ENCODE measurements at regions not wholly inside any gene's neighbourhood (a gene's known extent, or its start where the extent isn't known, plus 50 kb on each side); places are given as distances from the start of the nearest gene placed in this dataset.

DNA sequence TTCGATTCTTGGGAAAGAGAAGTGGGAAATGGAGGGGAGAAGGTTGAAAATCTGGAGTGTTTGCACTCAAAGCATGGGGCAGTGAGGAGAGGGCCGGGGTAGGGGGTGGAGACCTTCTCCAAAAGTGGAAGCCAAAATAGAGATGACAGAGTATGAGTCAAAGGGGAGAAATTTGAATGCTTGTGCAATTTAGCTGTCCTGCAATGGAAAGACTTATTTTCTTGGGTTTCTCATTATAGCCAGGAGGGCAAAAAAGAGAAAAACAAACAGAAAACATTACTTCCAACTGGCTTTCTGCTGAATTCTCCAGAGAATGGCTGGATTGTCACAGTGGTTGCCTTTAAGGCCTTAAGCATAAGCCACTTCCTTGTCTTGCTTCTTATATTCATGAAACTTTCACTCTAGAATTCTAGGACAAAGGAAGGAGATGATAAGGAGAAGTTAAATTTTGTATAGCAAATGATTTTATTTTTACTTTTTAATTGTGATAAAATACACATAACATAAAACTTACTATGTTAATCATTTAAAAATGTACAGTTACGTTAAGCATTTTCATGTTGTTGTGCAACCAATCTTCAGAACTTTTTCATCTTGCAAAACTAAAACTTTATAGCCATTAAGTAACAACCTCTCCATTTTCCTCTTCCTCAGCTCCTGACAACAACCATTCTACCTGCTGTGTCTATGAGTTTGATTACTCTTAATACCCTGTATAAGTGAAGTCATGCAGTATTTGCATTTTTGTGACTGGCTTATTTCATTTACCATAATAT, 100.2 kb downstream of the GPR85 start:
- DNase-seq (ENCODE audit: low read depth in 1 of 2, low spot score in 2 of 2) (no peak), FAIRE-seq (no peak)
- Histone ChIP-seq H3K9me3 (ENCODE audit: insufficient read depth in 2 of 2, low read depth in 1 of 2, low read length in 1 of 2) (no peaks in the 10 kb centered on the region), H3K23ac (ENCODE audit: insufficient read length) (no peak overlapping the region), H3K27ac (ENCODE audit: low read depth, low read length) (no peak overlapping the region), H3K4me2 (ENCODE audit: insufficient read depth in 1 of 2, low read depth in 2 of 2, low read length in 2 of 2) (no peak overlapping the region), H2BK20ac (ENCODE audit: low read length) (no peak overlapping the region), H4K5ac (ENCODE audit: insufficient read length, low read depth, low read length) (no peak overlapping the region), H2BK5ac (ENCODE audit: low read depth, low read length) (no peak overlapping the region), H2BK12ac (ENCODE audit: low read depth, low read length) (no peak overlapping the region), H3K4me1 (replicated peaks in 1 of 4; ENCODE audit: control insufficient read depth in 3 of 4, insufficient read depth in 4 of 4, low read length in 3 of 4) (no peaks in the 10 kb centered on the region), H3K36me3 (ENCODE audit: control insufficient read depth in 2 of 4, insufficient read depth in 4 of 4, low read length in 3 of 4) (no peaks in the 10 kb centered on the region), H3K56ac (replicated peaks; ENCODE audit: insufficient read length, low read depth, low read length) (no peak overlapping the region), H4K8ac (ENCODE audit: extremely low read depth, insufficient read depth, low read length) (no peak overlapping the region), H3K79me1 (ENCODE audit: low read depth, low read length) (no peaks in the 10 kb centered on the region), H2AFZ (ENCODE audit: low read length) (no peak overlapping the region), H3K79me2 (ENCODE audit: control insufficient read depth in 1 of 2, insufficient read depth in 2 of 2, low read length in 2 of 2) (no peaks in the 10 kb centered on the region), H4K91ac (replicated peaks; ENCODE audit: insufficient read length, low read length) (no peak overlapping the region), H2AK5ac (ENCODE audit: low read depth, low read length) (no peak overlapping the region), H4K20me1 (replicated peaks in 1 of 2; ENCODE audit: control insufficient read depth in 1 of 2, insufficient read depth in 2 of 2, low read length in 2 of 2) (no peaks in the 10 kb centered on the region), H3K27me3 (replicated peaks in 1 of 4; ENCODE audit: control insufficient read depth in 3 of 4, extremely low read depth in 1 of 4, insufficient read depth in 3 of 4, low read length in 3 of 4) (no peaks in the 10 kb centered on the region), H3K4me3 (ENCODE audit: extremely low read depth in 1 of 4, insufficient read depth in 2 of 4, low read depth in 3 of 4, low read length in 4 of 4) (no peak overlapping the region), H3K14ac (ENCODE audit: insufficient read length) (no peak overlapping the region), H2BK15ac (ENCODE audit: low read length) (no peak overlapping the region), H2BK120ac (replicated peaks; ENCODE audit: low read depth, low read length) (no peak overlapping the region), H3K23me2 (ENCODE audit: low read depth, low read length) (no peaks in the 10 kb centered on the region), H3K4ac (replicated peaks; ENCODE audit: insufficient read length, low read depth, low read length) (no peak overlapping the region), H3K9ac (replicated peaks in 1 of 4; ENCODE audit: extremely low read depth in 1 of 4, low read depth in 3 of 4, low read length in 3 of 4) (no peak overlapping the region), H3K18ac (ENCODE audit: extremely low read depth, low read length) (no peak overlapping the region)
- ChIA-PET CTCF (ENCODE audit: partially characterized antibody) (no interaction called here), POLR2A (ENCODE audit: partially characterized antibody) (no interaction called here)
- TF ChIP-seq SIRT6 (IDR thresholded peaks at IDR 0.05; ENCODE audit: low read length) (no peak), SUZ12 (IDR thresholded peaks at IDR 0.05; ENCODE audit: low read length) (no peak), NRF1 (IDR thresholded peaks at IDR 0.05; ENCODE audit: low read depth, low read length) (no peak), NANOG (IDR thresholded peaks at IDR 0.05; ENCODE audit: insufficient read depth, low read depth, low read length, poor library complexity, severe bottlenecking) (no peak), SAP30 (IDR thresholded peaks at IDR 0.05; ENCODE audit: insufficient read depth, insufficient replicate concordance, low read length) (no peak), KDM5A (IDR thresholded peaks at IDR 0.05; ENCODE audit: low read length) (no peak), TAF7 (optimal IDR thresholded peaks at IDR 0.05; ENCODE audit: borderline replicate concordance, low read depth, low read length) (no peak), RAD21 (IDR thresholded peaks at IDR 0.05 in 1 of 2, conservative IDR thresholded peaks at IDR 0.05 in 1 of 2; ENCODE audit: low read depth in 2 of 2, low read length in 2 of 2) (no peak), SIX5 (IDR thresholded peaks at IDR 0.05; ENCODE audit: low read depth, low read length) (no peak)
- TF ChIP-seq, protein P1, sequence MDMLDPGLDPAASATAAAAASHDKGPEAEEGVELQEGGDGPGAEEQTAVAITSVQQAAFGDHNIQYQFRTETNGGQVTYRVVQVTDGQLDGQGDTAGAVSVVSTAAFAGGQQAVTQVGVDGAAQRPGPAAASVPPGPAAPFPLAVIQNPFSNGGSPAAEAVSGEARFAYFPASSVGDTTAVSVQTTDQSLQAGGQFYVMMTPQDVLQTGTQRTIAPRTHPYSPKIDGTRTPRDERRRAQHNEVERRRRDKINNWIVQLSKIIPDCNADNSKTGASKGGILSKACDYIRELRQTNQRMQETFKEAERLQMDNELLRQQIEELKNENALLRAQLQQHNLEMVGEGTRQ (IDR thresholded peaks at IDR 0.05; ENCODE audit: low read length): no peak
- WGBS, 2 experiments (ENCODE audit: extremely low coverage in 1 of 2, insufficient coverage in 1 of 2, insufficient read length in 1 of 2, insufficient replicate concordance in 2 of 2, low coverage in 1 of 2, low lambda C conversion rate in 2 of 2, missing lambda C conversion rate in 1 of 2): 54% methylated on average over 3 of the region's 3 CpGs; no CpG with 5 or more reads in 1 of the 2 experiments
